NT2/D1 (cell line): ENCODE measurements at regions not wholly inside any gene's neighbourhood (a gene's known extent, or its start where the extent isn't known, plus 50 kb on each side); places are given as distances from the start of the nearest gene placed in this dataset.

Experiments
- SUZ12 ChIP-seq: IDR thresholded peaks from 2 replicates; pipeline ENCODE4 v1.6.1; 2011; ENCODE audit not compliant: insufficient read length, insufficient read depth; ENCODE audit errors: extremely low read depth
- YY1 ChIP-seq: IDR thresholded peaks from 2 replicates; pipeline ENCODE4 v1.6.1; 2011; ENCODE audit not compliant: insufficient read length, insufficient read depth
- ZNF274 ChIP-seq: IDR thresholded peaks from 2 replicates; pipeline ENCODE4 v1.6.1; 2011; ENCODE audit warnings: mild to moderate bottlenecking, low read depth, low read length

- TF ChIP-seq YY1 (no peak), ZNF274 (no peak), SUZ12 (no peak)
These were observed 53.7 kb upstream of the CA12 start for GRCh38 chr15:63435204-63435820.
